ENCODE measurements at regions not wholly inside any gene's neighbourhood (a gene's known extent, or its start where the extent isn't known, plus 50 kb on each side); places are given as distances from the start of the nearest gene placed in this dataset.

GRCh38 chr3:177735431-177735830 lies 538.1 kb upstream of the TBL1XR1 start:
- TF ChIP-seq JUND (IDR thresholded peaks at IDR 0.05), result no peak
- TF ChIP-seq REST (IDR thresholded peaks at IDR 0.05), result no peak
